SK-N-SH (cell line): ENCODE measurements at regions not wholly inside any gene's neighbourhood (a gene's known extent, or its start where the extent isn't known, plus 50 kb on each side); places are given as distances from the start of the nearest gene placed in this dataset.

Experiments
- CTCF ChIA-PET: fragments of 300-600, 350-600 bp; formaldehyde crosslinking; extraction: SDS; loops from one replicate; lab custom pipeline; 2021; lab: Yijun Ruan, JAX
- POLR2A ChIA-PET: fragments of 350-600 bp; sonication (Branson Sonifier 250); formaldehyde crosslinking; extraction: SDS; loops from one replicate; lab custom pipeline; 2020; ENCODE audit warnings: antibody characterized with exemption, inconsistent platforms; lab: Yijun Ruan, JAX
- DNase-seq: peaks from one replicate; pipeline ENCODE4 v3.0.0; 2012
- H2AFZ ChIP-seq: fragments of 200-600 bp; sonication (generic); 2 replicates; pipeline ENCODE4 v1.8.1; 2016; ENCODE audit warnings: antibody characterized with exemption, mild to moderate bottlenecking, low read depth
- H3F3A ChIP-seq: fragments of 200-600 bp; sonication (generic); replicated peaks from 2 replicates; pipeline ENCODE3; 2016; ENCODE audit warnings: antibody characterized with exemption, mild to moderate bottlenecking; ENCODE audit not compliant: insufficient read depth
- H3K27ac ChIP-seq, 2 experiments: fragments of 200-500 bp in 1 of 2; fragments of 200-600 bp in 1 of 2; sonication (Bioruptor generic) in 1 of 2; sonication (generic), shearing (Covaris generic) in 1 of 2; 2 replicates each; pipeline versions ENCODE4 v1.5.1 to v1.6.1; 2014 to 2016; ENCODE audit warnings: low read depth in 2 of 2, inconsistent platforms in 1 of 2, low read length in 1 of 2, mild to moderate bottlenecking in 1 of 2, mixed read lengths in 1 of 2
- H3K27me3 ChIP-seq: fragments of 200-600 bp; sonication (generic), shearing (Covaris generic); 2 replicates; pipeline ENCODE4 v1.6.1; 2016; ENCODE audit warnings: mixed run types; ENCODE audit not compliant: insufficient read depth
- H3K36me3 ChIP-seq, 2 experiments: fragments of 200-500 bp in 1 of 2; fragments of 200-600 bp in 1 of 2; sonication (Bioruptor generic) in 1 of 2; sonication (generic) in 1 of 2; replicated peaks in 1 of 2; 2 replicates each; pipeline versions ENCODE3 to v1.5.1; 2014 to 2016; ENCODE audit warnings: low read length in 1 of 2, mild to moderate bottlenecking in 1 of 2; ENCODE audit not compliant: insufficient read depth in 2 of 2, control insufficient read depth in 1 of 2
- H3K4me1 ChIP-seq, 2 experiments: fragments of 200-500 bp in 1 of 2; fragments of 200-600 bp in 1 of 2; sonication (Bioruptor generic) in 1 of 2; sonication (generic), shearing (Covaris generic) in 1 of 2; 2 replicates each; pipeline versions ENCODE4 v1.5.1 to v1.6.1; 2014 to 2016; ENCODE audit warnings: low read depth in 1 of 2, low read length in 1 of 2, mixed run types in 1 of 2; ENCODE audit not compliant: insufficient read depth in 2 of 2, control insufficient read depth in 1 of 2
- H3K4me2 ChIP-seq: fragments of 200-600 bp; sonication (generic), shearing (Covaris generic); 2 replicates; pipeline ENCODE4 v1.6.1; 2017; ENCODE audit warnings: mixed run types
- H3K4me3 ChIP-seq, 2 experiments: fragments of 200-500 bp in 1 of 2; fragments of 200-600 bp in 1 of 2; sonication (Bioruptor generic) in 1 of 2; sonication (generic), shearing (Covaris generic) in 1 of 2; 2 replicates each; pipeline versions ENCODE4 v1.5.1 to v1.8.1; 2014 to 2016; ENCODE audit warnings: low read depth in 2 of 2, inconsistent platforms in 1 of 2, low read length in 1 of 2, mild to moderate bottlenecking in 1 of 2, mixed read lengths in 1 of 2, moderate library complexity in 1 of 2
- H3K79me2 ChIP-seq: fragments of 200-600 bp; sonication (generic); 2 replicates; pipeline ENCODE4 v1.8.1; 2017; ENCODE audit warnings: mild to moderate bottlenecking; ENCODE audit not compliant: insufficient read depth
- H3K9ac ChIP-seq: fragments of 200-600 bp; sonication (generic); 2 replicates; pipeline ENCODE4 v1.6.1; 2017; ENCODE audit warnings: mixed run types
- H3K9me2 ChIP-seq: fragments of 200-600 bp; sonication (generic); 2 replicates; pipeline ENCODE4 v1.6.1; 2017; ENCODE audit warnings: mixed run types
- H3K9me3 ChIP-seq: fragments of 200-600 bp; sonication (generic); 2 replicates; pipeline ENCODE4 v1.6.1; 2017; ENCODE audit warnings: mixed run types, mild to moderate bottlenecking, moderate library complexity
- H4K20me1 ChIP-seq: fragments of 200-600 bp; sonication (generic); 2 replicates; pipeline ENCODE4 v1.6.1; 2017; ENCODE audit warnings: mild to moderate bottlenecking, mixed run types; ENCODE audit not compliant: insufficient read depth
- CHD2 ChIP-seq: fragments of 150-350 bp; IDR thresholded peaks from 2 replicates; pipeline ENCODE4 v1.6.1; 2018; ENCODE audit warnings: low read length; ENCODE audit not compliant: partially characterized antibody
- ELF1 ChIP-seq: IDR thresholded peaks from 2 replicates; pipeline ENCODE4 v1.4.0; 2012
- EZH2phosphoT487 ChIP-seq: fragments of 200-600 bp; sonication (generic); IDR thresholded peaks from 2 replicates; pipeline ENCODE4 v1.6.1; 2017; ENCODE audit warnings: low read depth, mixed run types, mild to moderate bottlenecking, antibody characterized with exemption, moderate library complexity, borderline replicate concordance
- FOXJ3 ChIP-seq: sonication (generic); formaldehyde crosslinking; IDR thresholded peaks from 2 replicates; pipeline ENCODE4 v1.5.1; 2020; ENCODE audit warnings: mild to moderate bottlenecking, missing genetic modification reagents
- FOXM1 ChIP-seq: IDR thresholded peaks from 2 replicates; pipeline ENCODE4 v1.4.0; 2012; ENCODE audit warnings: low read depth, mild to moderate bottlenecking
- MEF2A ChIP-seq: IDR thresholded peaks from 2 replicates; pipeline ENCODE4 v1.4.0; 2012; ENCODE audit warnings: low read depth, borderline replicate concordance
- MXI1 ChIP-seq: IDR thresholded peaks from 2 replicates; pipeline ENCODE4 v1.6.1; 2012; ENCODE audit warnings: mild to moderate bottlenecking, low read depth, low read length, improper control_type of control experiment
- NFIC ChIP-seq: IDR thresholded peaks from 2 replicates; pipeline ENCODE4 v1.4.0; 2012; ENCODE audit warnings: borderline replicate concordance
- NRF1 ChIP-seq: IDR thresholded peaks from 2 replicates; pipeline ENCODE4 v1.6.1; 2012; ENCODE audit warnings: low read depth, mild to moderate bottlenecking, low read length
- RAD21 ChIP-seq: IDR thresholded peaks from 2 replicates; pipeline ENCODE4 v1.6.1; 2012; ENCODE audit warnings: mild to moderate bottlenecking, low read length
- RCOR1 ChIP-seq: fragments of 150-350 bp; IDR thresholded peaks from 2 replicates; pipeline ENCODE4 v1.6.1; 2017; ENCODE audit warnings: antibody characterized with exemption, low read length
- RFX5 ChIP-seq: IDR thresholded peaks from 2 replicates; pipeline ENCODE4 v1.6.1; 2012; ENCODE audit warnings: mild to moderate bottlenecking, improper control_type of control experiment, low read length
- SIN3A ChIP-seq: IDR thresholded peaks from 2 replicates; pipeline ENCODE4 v1.6.1; 2012; ENCODE audit warnings: low read depth, mild to moderate bottlenecking, low read length, moderate library complexity, borderline replicate concordance
- TEAD4 ChIP-seq: IDR thresholded peaks from 2 replicates; pipeline ENCODE4 v1.4.0; 2012; ENCODE audit warnings: mild to moderate bottlenecking, borderline replicate concordance; ENCODE audit not compliant: insufficient read depth
- YY1 ChIP-seq: IDR thresholded peaks from 2 replicates; pipeline ENCODE4 v1.4.0; 2012; ENCODE audit warnings: low read depth, mild to moderate bottlenecking
- WGBS: methylation state at CpG from one replicate; pipeline ENCODE4 v1.1.6; 2017; ENCODE audit warnings: low lambda C conversion rate; 5-methylcytosine and 5-hydroxymethylcytosine counted together
- TF ChIP-seq, protein P1 (sequence below): fragments of 150-350 bp; IDR thresholded peaks from 2 replicates; pipeline ENCODE4 v1.6.1; 2016; ENCODE audit warnings: mild to moderate bottlenecking, low read depth, low read length
- TF ChIP-seq, protein P2 (sequence below): IDR thresholded peaks from 2 replicates; pipeline ENCODE4 v1.4.0; 2012; ENCODE audit warnings: low read depth, borderline replicate concordance
- TF ChIP-seq, protein P3 (sequence below): fragments of 200-600 bp; sonication (generic); IDR thresholded peaks from 2 replicates; pipeline ENCODE4 v1.6.1; 2017; ENCODE audit warnings: antibody characterized with exemption, mild to moderate bottlenecking, moderate library complexity
- TF ChIP-seq, protein P4 (sequence below): IDR thresholded peaks from 2 replicates; pipeline ENCODE4 v1.4.0; 2012; ENCODE audit warnings: low read depth
- TF ChIP-seq, protein P5 (sequence below): IDR thresholded peaks from 2 replicates; pipeline ENCODE4 v1.6.1; 2012; ENCODE audit warnings: mild to moderate bottlenecking, low read depth, low read length, moderate library complexity
- TF ChIP-seq, protein P6 (sequence below): IDR thresholded peaks from 2 replicates; pipeline ENCODE4 v1.4.0; 2012; ENCODE audit warnings: low read depth, borderline replicate concordance

DNA sequence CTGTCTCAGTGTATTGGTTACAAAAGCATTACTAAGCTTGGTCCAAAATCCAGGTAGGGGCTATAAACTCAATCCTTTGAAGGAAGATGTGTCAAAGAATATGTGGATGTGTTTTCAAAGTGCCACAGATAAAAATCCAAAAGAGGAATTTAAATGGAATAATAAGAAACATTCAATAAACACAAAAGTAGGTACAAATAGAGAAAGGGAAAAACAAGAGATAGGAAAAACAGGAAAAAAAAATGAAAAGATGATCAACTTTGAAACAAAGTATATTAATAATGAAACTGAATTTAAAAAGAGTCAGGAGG is 64.0 kb downstream of the PPP4R3C start (continued):
- TF ChIP-seq, protein P1, sequence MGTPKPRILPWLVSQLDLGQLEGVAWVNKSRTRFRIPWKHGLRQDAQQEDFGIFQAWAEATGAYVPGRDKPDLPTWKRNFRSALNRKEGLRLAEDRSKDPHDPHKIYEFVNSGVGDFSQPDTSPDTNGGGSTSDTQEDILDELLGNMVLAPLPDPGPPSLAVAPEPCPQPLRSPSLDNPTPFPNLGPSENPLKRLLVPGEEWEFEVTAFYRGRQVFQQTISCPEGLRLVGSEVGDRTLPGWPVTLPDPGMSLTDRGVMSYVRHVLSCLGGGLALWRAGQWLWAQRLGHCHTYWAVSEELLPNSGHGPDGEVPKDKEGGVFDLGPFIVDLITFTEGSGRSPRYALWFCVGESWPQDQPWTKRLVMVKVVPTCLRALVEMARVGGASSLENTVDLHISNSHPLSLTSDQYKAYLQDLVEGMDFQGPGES: no peak
- TF ChIP-seq MEF2A: no peak

DNA sequence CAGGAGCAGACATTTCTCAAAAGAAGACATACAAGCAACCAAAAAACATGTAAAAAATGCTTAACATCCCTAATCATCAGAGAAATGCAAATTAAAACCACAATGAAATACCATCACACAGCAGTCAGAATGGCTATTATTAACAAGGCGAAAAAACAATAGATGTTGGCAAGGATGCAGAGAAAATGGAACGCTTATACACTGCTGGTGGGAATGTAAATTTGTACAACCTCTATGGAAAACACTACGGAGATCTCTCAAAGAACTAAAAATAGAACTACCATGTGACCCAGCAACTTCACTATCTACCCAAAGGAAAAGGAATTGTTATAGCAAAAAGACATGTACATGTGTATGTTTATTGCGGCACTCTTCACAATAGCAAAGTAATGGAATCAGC is 71.5 kb downstream of the PPP4R3C start:
- ChIA-PET POLR2A (no interaction called here), CTCF (no interaction called here)
- no peaks in the 10 kb centered on the region for H3K9me2 ChIP-seq
- no peaks in the 10 kb centered on the region for H3K79me2 ChIP-seq
- H3K36me3 ChIP-seq: peaks cover 0 to 9% of the 10 kb centered on the region in 2 experiments
- 62% methylated on average over 4 of the region's 4 CpGs for WGBS
- H3K9ac ChIP-seq: no peak overlapping the region
- H3K4me3 ChIP-seq: no peak overlapping the region
- DNase-seq: no peak
- no peaks in the 10 kb centered on the region for H3K27me3 ChIP-seq
- H2AFZ ChIP-seq: no peak overlapping the region
- H3K4me1 ChIP-seq: no peaks in the 10 kb centered on the region
- H3K9me3 ChIP-seq: no peaks in the 10 kb centered on the region
- no peaks in the 10 kb centered on the region for H4K20me1 ChIP-seq
- TF ChIP-seq RFX5 (no peak), NRF1 (no peak), SIN3A (no peak), RCOR1 (no peak), YY1 (no peak), ELF1 (no peak), MXI1 (no peak), TEAD4 (no peak), CHD2 (no peak), FOXJ3 (CRISPR knock-in tag) (no peak), EZH2phosphoT487 (no peak), NFIC (no peak), FOXM1 (no peak), RAD21 (no peak)
- TF ChIP-seq, protein P2, sequence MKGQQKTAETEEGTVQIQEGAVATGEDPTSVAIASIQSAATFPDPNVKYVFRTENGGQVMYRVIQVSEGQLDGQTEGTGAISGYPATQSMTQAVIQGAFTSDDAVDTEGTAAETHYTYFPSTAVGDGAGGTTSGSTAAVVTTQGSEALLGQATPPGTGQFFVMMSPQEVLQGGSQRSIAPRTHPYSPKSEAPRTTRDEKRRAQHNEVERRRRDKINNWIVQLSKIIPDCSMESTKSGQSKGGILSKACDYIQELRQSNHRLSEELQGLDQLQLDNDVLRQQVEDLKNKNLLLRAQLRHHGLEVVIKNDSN: no peak
- TF ChIP-seq, protein P3, sequence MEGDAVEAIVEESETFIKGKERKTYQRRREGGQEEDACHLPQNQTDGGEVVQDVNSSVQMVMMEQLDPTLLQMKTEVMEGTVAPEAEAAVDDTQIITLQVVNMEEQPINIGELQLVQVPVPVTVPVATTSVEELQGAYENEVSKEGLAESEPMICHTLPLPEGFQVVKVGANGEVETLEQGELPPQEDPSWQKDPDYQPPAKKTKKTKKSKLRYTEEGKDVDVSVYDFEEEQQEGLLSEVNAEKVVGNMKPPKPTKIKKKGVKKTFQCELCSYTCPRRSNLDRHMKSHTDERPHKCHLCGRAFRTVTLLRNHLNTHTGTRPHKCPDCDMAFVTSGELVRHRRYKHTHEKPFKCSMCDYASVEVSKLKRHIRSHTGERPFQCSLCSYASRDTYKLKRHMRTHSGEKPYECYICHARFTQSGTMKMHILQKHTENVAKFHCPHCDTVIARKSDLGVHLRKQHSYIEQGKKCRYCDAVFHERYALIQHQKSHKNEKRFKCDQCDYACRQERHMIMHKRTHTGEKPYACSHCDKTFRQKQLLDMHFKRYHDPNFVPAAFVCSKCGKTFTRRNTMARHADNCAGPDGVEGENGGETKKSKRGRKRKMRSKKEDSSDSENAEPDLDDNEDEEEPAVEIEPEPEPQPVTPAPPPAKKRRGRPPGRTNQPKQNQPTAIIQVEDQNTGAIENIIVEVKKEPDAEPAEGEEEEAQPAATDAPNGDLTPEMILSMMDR: no peak
- TF ChIP-seq, protein P4, sequence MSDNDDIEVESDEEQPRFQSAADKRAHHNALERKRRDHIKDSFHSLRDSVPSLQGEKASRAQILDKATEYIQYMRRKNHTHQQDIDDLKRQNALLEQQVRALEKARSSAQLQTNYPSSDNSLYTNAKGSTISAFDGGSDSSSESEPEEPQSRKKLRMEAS: no peak
- TF ChIP-seq, protein P5, sequence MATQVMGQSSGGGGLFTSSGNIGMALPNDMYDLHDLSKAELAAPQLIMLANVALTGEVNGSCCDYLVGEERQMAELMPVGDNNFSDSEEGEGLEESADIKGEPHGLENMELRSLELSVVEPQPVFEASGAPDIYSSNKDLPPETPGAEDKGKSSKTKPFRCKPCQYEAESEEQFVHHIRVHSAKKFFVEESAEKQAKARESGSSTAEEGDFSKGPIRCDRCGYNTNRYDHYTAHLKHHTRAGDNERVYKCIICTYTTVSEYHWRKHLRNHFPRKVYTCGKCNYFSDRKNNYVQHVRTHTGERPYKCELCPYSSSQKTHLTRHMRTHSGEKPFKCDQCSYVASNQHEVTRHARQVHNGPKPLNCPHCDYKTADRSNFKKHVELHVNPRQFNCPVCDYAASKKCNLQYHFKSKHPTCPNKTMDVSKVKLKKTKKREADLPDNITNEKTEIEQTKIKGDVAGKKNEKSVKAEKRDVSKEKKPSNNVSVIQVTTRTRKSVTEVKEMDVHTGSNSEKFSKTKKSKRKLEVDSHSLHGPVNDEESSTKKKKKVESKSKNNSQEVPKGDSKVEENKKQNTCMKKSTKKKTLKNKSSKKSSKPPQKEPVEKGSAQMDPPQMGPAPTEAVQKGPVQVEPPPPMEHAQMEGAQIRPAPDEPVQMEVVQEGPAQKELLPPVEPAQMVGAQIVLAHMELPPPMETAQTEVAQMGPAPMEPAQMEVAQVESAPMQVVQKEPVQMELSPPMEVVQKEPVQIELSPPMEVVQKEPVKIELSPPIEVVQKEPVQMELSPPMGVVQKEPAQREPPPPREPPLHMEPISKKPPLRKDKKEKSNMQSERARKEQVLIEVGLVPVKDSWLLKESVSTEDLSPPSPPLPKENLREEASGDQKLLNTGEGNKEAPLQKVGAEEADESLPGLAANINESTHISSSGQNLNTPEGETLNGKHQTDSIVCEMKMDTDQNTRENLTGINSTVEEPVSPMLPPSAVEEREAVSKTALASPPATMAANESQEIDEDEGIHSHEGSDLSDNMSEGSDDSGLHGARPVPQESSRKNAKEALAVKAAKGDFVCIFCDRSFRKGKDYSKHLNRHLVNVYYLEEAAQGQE: no peak
- TF ChIP-seq, protein P6, sequence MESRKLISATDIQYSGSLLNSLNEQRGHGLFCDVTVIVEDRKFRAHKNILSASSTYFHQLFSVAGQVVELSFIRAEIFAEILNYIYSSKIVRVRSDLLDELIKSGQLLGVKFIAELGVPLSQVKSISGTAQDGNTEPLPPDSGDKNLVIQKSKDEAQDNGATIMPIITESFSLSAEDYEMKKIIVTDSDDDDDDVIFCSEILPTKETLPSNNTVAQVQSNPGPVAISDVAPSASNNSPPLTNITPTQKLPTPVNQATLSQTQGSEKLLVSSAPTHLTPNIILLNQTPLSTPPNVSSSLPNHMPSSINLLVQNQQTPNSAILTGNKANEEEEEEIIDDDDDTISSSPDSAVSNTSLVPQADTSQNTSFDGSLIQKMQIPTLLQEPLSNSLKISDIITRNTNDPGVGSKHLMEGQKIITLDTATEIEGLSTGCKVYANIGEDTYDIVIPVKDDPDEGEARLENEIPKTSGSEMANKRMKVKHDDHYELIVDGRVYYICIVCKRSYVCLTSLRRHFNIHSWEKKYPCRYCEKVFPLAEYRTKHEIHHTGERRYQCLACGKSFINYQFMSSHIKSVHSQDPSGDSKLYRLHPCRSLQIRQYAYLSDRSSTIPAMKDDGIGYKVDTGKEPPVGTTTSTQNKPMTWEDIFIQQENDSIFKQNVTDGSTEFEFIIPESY: no peak
- no peak overlapping the region for H3K4me2 ChIP-seq
- H3K27ac ChIP-seq: no peak overlapping the region
- H3F3A ChIP-seq: no peaks in the 10 kb centered on the region
